ENCODE measurements at regions not wholly inside any gene's neighbourhood (a gene's known extent, or its start where the extent isn't known, plus 50 kb on each side); places are given as distances from the start of the nearest gene placed in this dataset.
A peak's percentile ranks its signal among the peaks of the same experiment; 100 is the strongest.
"Not testable (repeated sequence)": the region's sequence is repeated elsewhere in the genome, so short reads cannot be mapped to it uniquely, and the experiment has no call there.

GRCh38 chr10:47647523-47648101 lies 115.8 kb downstream of the SYT15B start:
- in situ Hi-C loops (cut with MboI; ENCODE audit: low sequenced_read_pairs, unreplicated experiment); DNase-seq (ENCODE audit: low spot score): not testable (repeated sequence)

- peak; percentile 25 for TF ChIP-seq CTCF (IDR thresholded peaks at IDR 0.05; ENCODE audit: borderline replicate concordance, control extremely low read depth, extremely low read depth, insufficient read depth, missing control alignments)
- in situ Hi-C loops (cut with MboI; ENCODE audit: low sequenced_read_pairs, unreplicated experiment); DNase-seq (ENCODE audit: low spot score): not testable (repeated sequence)
These were observed 116.6 kb downstream of the SYT15B start for GRCh38 chr10:47646686-47647273.

- DNase-seq (ENCODE audit: low spot score); in situ Hi-C loops (cut with MboI; ENCODE audit: low sequenced_read_pairs, unreplicated experiment): not testable (repeated sequence)
These were observed 103.5 kb upstream of the AGAP9 start for GRCh38 chr10:47626975-47627374.

- in situ Hi-C loops (cut with MboI; ENCODE audit: low sequenced_read_pairs, unreplicated experiment); DNase-seq (ENCODE audit: low spot score): not testable (repeated sequence)
These were observed 99.3 kb upstream of the AGAP9 start for GRCh38 chr10:47622719-47623118.

GRCh38 chr10:47619300-47620012 lies 96.0 kb upstream of the AGAP9 start:
- in situ Hi-C loops (cut with MboI; ENCODE audit: low sequenced_read_pairs, unreplicated experiment); DNase-seq (ENCODE audit: low spot score): not testable (repeated sequence)

- in situ Hi-C loops (cut with MboI; ENCODE audit: low sequenced_read_pairs, unreplicated experiment), result not testable (repeated sequence)
These were observed 85.9 kb upstream of the AGAP9 start for GRCh38 chr10:47609311-47609710.

GRCh38 chr10:47605791-47606773 lies 82.6 kb upstream of the AGAP9 start:
- DNase-seq (ENCODE audit: low spot score); in situ Hi-C loops (cut with MboI; ENCODE audit: low sequenced_read_pairs, unreplicated experiment): not testable (repeated sequence)

More at GRCh38 chr10:47609311-47609710, 85.9 kb upstream of the AGAP9 start:
- DNase-seq (ENCODE audit: low spot score), result not testable (repeated sequence)

- DNase-seq (ENCODE audit: low spot score); in situ Hi-C loops (cut with MboI; ENCODE audit: low sequenced_read_pairs, unreplicated experiment): not testable (repeated sequence)
These were observed 77.2 kb upstream of the AGAP9 start for GRCh38 chr10:47600604-47601003.

GRCh38 chr10:47600127-47600526 lies 76.7 kb upstream of the AGAP9 start:
- in situ Hi-C loops (cut with MboI; ENCODE audit: low sequenced_read_pairs, unreplicated experiment); DNase-seq (ENCODE audit: low spot score): not testable (repeated sequence)

GRCh38 chr10:47599657-47600056 lies 76.2 kb upstream of the AGAP9 start:
- DNase-seq (ENCODE audit: low spot score); in situ Hi-C loops (cut with MboI; ENCODE audit: low sequenced_read_pairs, unreplicated experiment): not testable (repeated sequence)

GRCh38 chr10:47593805-47594204 lies 70.4 kb upstream of the AGAP9 start:
- in situ Hi-C loops (cut with MboI; ENCODE audit: low sequenced_read_pairs, unreplicated experiment); DNase-seq (ENCODE audit: low spot score): not testable (repeated sequence)

- in situ Hi-C loops (cut with MboI; ENCODE audit: low sequenced_read_pairs, unreplicated experiment); DNase-seq (ENCODE audit: low spot score): not testable (repeated sequence)
These were observed 69.7 kb upstream of the AGAP9 start for GRCh38 chr10:47593129-47593528.

- DNase-seq (ENCODE audit: low spot score); in situ Hi-C loops (cut with MboI; ENCODE audit: low sequenced_read_pairs, unreplicated experiment): not testable (repeated sequence)
These were observed 67.5 kb upstream of the AGAP9 start for GRCh38 chr10:47590956-47591355.

- in situ Hi-C loops (cut with MboI; ENCODE audit: low sequenced_read_pairs, unreplicated experiment); DNase-seq (ENCODE audit: low spot score): not testable (repeated sequence)
These were observed 67.1 kb upstream of the AGAP9 start for GRCh38 chr10:47590534-47590933.

- in situ Hi-C loops (cut with MboI; ENCODE audit: low sequenced_read_pairs, unreplicated experiment); DNase-seq (ENCODE audit: low spot score): not testable (repeated sequence)
These were observed 58.6 kb upstream of the AGAP9 start for GRCh38 chr10:47582051-47582450.

- in situ Hi-C loops (cut with MboI; ENCODE audit: low sequenced_read_pairs, unreplicated experiment); DNase-seq (ENCODE audit: low spot score): not testable (repeated sequence)
These were observed 56.6 kb upstream of the AGAP9 start for GRCh38 chr10:47580063-47580462.

- in situ Hi-C loops (cut with MboI; ENCODE audit: low sequenced_read_pairs, unreplicated experiment); DNase-seq (ENCODE audit: low spot score): not testable (repeated sequence)
These were observed 55.1 kb upstream of the AGAP9 start for GRCh38 chr10:47578547-47578946.
